ENCODE measurements at regions not wholly inside any gene's neighbourhood (a gene's known extent, or its start where the extent isn't known, plus 50 kb on each side); places are given as distances from the start of the nearest gene placed in this dataset.
"Not testable (repeated sequence)": the region's sequence is repeated elsewhere in the genome, so short reads cannot be mapped to it uniquely, and the experiment has no call there.

DNA sequence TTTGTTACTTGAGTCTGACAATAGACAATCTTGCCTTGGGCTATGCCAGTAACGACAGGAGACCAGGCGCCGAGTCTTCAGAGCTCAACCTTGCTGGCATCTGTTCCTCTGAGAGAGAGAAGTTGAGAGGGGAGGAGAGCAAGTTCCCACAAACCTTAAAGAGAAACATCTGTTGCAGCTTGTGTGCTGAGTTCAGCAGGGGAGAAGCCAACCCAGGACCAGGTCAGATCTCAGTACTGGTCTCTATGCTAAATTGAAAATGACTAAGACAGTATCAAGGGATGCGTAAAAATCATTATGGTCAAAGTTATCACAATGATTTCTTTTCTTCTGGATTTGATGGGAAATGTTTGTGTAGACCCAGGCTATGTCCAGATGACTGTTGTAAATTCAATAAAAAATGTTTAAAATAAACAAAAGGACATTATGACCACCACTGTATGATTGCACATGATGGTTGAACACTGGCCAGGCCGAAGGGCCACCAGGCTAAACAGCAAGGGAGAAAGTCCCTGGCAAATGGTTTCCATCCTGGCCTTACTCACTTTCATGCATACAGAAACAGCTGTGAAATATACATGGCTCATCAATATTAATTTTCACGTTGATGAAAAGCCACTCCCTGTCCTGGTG, 100.3 kb upstream of the PMAIP1 start:
- intact Hi-C loops (cut with micrococcal nuclease; ENCODE audit: unreplicated experiment), result no loop called here
- H2AFZ ChIP-seq, result no peak overlapping the region
- CTCF ChIA-PET, result no interaction called here

GRCh38 chr18:59795882-59796281, 98.7 kb upstream of the CCBE1 start:
- intact Hi-C loops (cut with micrococcal nuclease; ENCODE audit: unreplicated experiment), result no loop called here
- no peak overlapping the region for H3K4me2 ChIP-seq
- ChIA-PET CTCF (no interaction called here), POLR2A (ENCODE audit: unreplicated experiment) (no interaction called here)
- H3K4me3 ChIP-seq, result no peak overlapping the region
- no peak overlapping the region for H2AFZ ChIP-seq
- no peak for DNase-seq
- H3K27ac ChIP-seq, result no peak overlapping the region
- H3K79me2 ChIP-seq (ENCODE audit: low read depth), result no peaks in the 10 kb centered on the region
- no peaks in the 10 kb centered on the region for H3K36me3 ChIP-seq (ENCODE audit: low read depth)
- no peaks in the 10 kb centered on the region for H4K20me1 ChIP-seq (ENCODE audit: insufficient read depth)
- H3F3A ChIP-seq (ENCODE audit: insufficient read depth, low read depth), result no peaks in the 10 kb centered on the region
- TF ChIP-seq, protein P1, sequence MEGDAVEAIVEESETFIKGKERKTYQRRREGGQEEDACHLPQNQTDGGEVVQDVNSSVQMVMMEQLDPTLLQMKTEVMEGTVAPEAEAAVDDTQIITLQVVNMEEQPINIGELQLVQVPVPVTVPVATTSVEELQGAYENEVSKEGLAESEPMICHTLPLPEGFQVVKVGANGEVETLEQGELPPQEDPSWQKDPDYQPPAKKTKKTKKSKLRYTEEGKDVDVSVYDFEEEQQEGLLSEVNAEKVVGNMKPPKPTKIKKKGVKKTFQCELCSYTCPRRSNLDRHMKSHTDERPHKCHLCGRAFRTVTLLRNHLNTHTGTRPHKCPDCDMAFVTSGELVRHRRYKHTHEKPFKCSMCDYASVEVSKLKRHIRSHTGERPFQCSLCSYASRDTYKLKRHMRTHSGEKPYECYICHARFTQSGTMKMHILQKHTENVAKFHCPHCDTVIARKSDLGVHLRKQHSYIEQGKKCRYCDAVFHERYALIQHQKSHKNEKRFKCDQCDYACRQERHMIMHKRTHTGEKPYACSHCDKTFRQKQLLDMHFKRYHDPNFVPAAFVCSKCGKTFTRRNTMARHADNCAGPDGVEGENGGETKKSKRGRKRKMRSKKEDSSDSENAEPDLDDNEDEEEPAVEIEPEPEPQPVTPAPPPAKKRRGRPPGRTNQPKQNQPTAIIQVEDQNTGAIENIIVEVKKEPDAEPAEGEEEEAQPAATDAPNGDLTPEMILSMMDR (conservative IDR thresholded peaks at IDR 0.05), result no peak
- TF ChIP-seq EZH2 (IDR thresholded peaks at IDR 0.05; ENCODE audit: low read depth), result no peak
- H3K4me1 ChIP-seq (replicated peaks; ENCODE audit: insufficient read depth), result no peaks in the 10 kb centered on the region
- BruUV-seq (replicated peaks), result no TSS peak
- no peaks in the 10 kb centered on the region for H3K27me3 ChIP-seq (ENCODE audit: insufficient read depth, low read depth)
- no peaks in the 10 kb centered on the region for H3K9me3 ChIP-seq (ENCODE audit: insufficient read depth, low read depth)
- H3K9me2 ChIP-seq (ENCODE audit: insufficient read depth), result no peaks in the 10 kb centered on the region

More for the DNA sequence above, 100.3 kb upstream of the PMAIP1 start:
- Histone ChIP-seq H3K27me3 (ENCODE audit: insufficient read depth, low read depth) (no peaks in the 10 kb centered on the region), H3F3A (ENCODE audit: insufficient read depth, low read depth) (no peaks in the 10 kb centered on the region), H3K9me2 (ENCODE audit: insufficient read depth) (no peaks in the 10 kb centered on the region), H4K20me1 (ENCODE audit: insufficient read depth) (no peaks in the 10 kb centered on the region), H3K36me3 (ENCODE audit: low read depth) (no peaks in the 10 kb centered on the region), H3K27ac (no peak overlapping the region), H3K4me3 (no peak overlapping the region), H3K79me2 (ENCODE audit: low read depth) (no peaks in the 10 kb centered on the region), H3K9me3 (ENCODE audit: insufficient read depth, low read depth) (no peaks in the 10 kb centered on the region), H3K4me1 (replicated peaks; ENCODE audit: insufficient read depth) (no peaks in the 10 kb centered on the region), H3K4me2 (no peak overlapping the region)
- no TSS peak for BruUV-seq (replicated peaks)
- POLR2A ChIA-PET (ENCODE audit: unreplicated experiment), result no interaction called here
- TF ChIP-seq, protein P1 (conservative IDR thresholded peaks at IDR 0.05), result no peak
- no peak for TF ChIP-seq EZH2 (IDR thresholded peaks at IDR 0.05; ENCODE audit: low read depth)
- DNase-seq, result no peak

GRCh38 chr18:59792353-59792752, 95.1 kb upstream of the CCBE1 start:
- no peaks in the 10 kb centered on the region for H4K20me1 ChIP-seq (ENCODE audit: insufficient read depth)
- ChIA-PET POLR2A (ENCODE audit: unreplicated experiment) (no interaction called here), CTCF (no interaction called here)
- H3K4me3 ChIP-seq, result no peak overlapping the region
- BruUV-seq (replicated peaks), result no TSS peak
- H3K9me2 ChIP-seq (ENCODE audit: insufficient read depth), result no peaks in the 10 kb centered on the region
- H3K9me3 ChIP-seq (ENCODE audit: insufficient read depth, low read depth), result no peaks in the 10 kb centered on the region
- no peak overlapping the region for H3K4me2 ChIP-seq
- no peaks in the 10 kb centered on the region for H3K36me3 ChIP-seq (ENCODE audit: low read depth)
- intact Hi-C loops (cut with micrococcal nuclease; ENCODE audit: unreplicated experiment), result no loop called here
- no peak overlapping the region for H3K27ac ChIP-seq
- H2AFZ ChIP-seq, result no peak overlapping the region
- H3K4me1 ChIP-seq (replicated peaks; ENCODE audit: insufficient read depth), result peaks cover 21% of the 10 kb centered on the region
- H3F3A ChIP-seq (ENCODE audit: insufficient read depth, low read depth), result peaks cover 11% of the 10 kb centered on the region
- no peaks in the 10 kb centered on the region for H3K79me2 ChIP-seq (ENCODE audit: low read depth)
- no peak for DNase-seq
- no peaks in the 10 kb centered on the region for H3K27me3 ChIP-seq (ENCODE audit: insufficient read depth, low read depth)
- TF ChIP-seq, protein P1 (conservative IDR thresholded peaks at IDR 0.05), result no peak
- no peak for TF ChIP-seq EZH2 (IDR thresholded peaks at IDR 0.05; ENCODE audit: low read depth)

GRCh38 chr18:59790346-59790936, 93.2 kb upstream of the CCBE1 start:
- H3K9me3 ChIP-seq (ENCODE audit: insufficient read depth, low read depth); H3K9me2 ChIP-seq (ENCODE audit: insufficient read depth); H3K4me3 ChIP-seq; H3K27me3 ChIP-seq (ENCODE audit: insufficient read depth, low read depth); POLR2A ChIA-PET (ENCODE audit: unreplicated experiment); H3K79me2 ChIP-seq (ENCODE audit: low read depth); CTCF ChIA-PET; H4K20me1 ChIP-seq (ENCODE audit: insufficient read depth); H3K27ac ChIP-seq; H2AFZ ChIP-seq; intact Hi-C loops (cut with micrococcal nuclease; ENCODE audit: unreplicated experiment); DNase-seq; H3K4me2 ChIP-seq; BruUV-seq (replicated peaks); H3K36me3 ChIP-seq (ENCODE audit: low read depth): not testable (repeated sequence)
- H3F3A ChIP-seq (ENCODE audit: insufficient read depth, low read depth), result peaks cover 11% of the 10 kb centered on the region
- H3K4me1 ChIP-seq (replicated peaks; ENCODE audit: insufficient read depth), result peaks cover 34% of the 10 kb centered on the region
